Activated T-cell treated with anti-CD3 and anti-CD28 coated beads, Interleukin-2, amount 50 U/mL, for 48 hours (primary cell): ENCODE measurements at regions not wholly inside any gene's neighbourhood (a gene's known extent, or its start where the extent isn't known, plus 50 kb on each side); places are given as distances from the start of the nearest gene placed in this dataset.

Experiments used
- DNase-seq, 2 experiments: peaks; one replicate each; pipeline ENCODE4 v3.0.0-alpha.2; 2020

GRCh38 chr1:186620566-186621350 lies 59.5 kb downstream of the PTGS2 start:
- peak; percentile 22 to 25 for DNase-seq

- DNase-seq, result peak; percentile 47 to 51
These were observed 61.6 kb downstream of the PTGS2 start for GRCh38 chr1:186618401-186619170.

- DNase-seq, result no peak
These were observed 62.3 kb downstream of the PTGS2 start for GRCh38 chr1:186617926-186618325.

GRCh38 chr1:186616511-186616910 lies 63.7 kb downstream of the PTGS2 start:
- no peak for DNase-seq

- DNase-seq, result no peak
These were observed 64.9 kb downstream of the PTGS2 start for GRCh38 chr1:186615332-186615731.

GRCh38 chr1:186611156-186611555 lies 69.1 kb downstream of the PTGS2 start:
- no peak for DNase-seq

GRCh38 chr1:186609183-186609582 lies 71.0 kb downstream of the PTGS2 start:
- no peak for DNase-seq

- peak; percentile 38 to 48 for DNase-seq
These were observed 74.4 kb downstream of the PTGS2 start for GRCh38 chr1:186605762-186606350.

GRCh38 chr1:186595969-186596368 lies 84.3 kb downstream of the PTGS2 start:
- no peak for DNase-seq

- DNase-seq, result no peak
These were observed 101.8 kb downstream of the PTGS2 start for GRCh38 chr1:186578325-186579016.

GRCh38 chr1:186577633-186578032 lies 102.6 kb downstream of the PTGS2 start:
- DNase-seq, result no peak

- DNase-seq, result no peak
These were observed 103.0 kb downstream of the PTGS2 start for GRCh38 chr1:186577216-186577615.

- no peak for DNase-seq
These were observed 104.9 kb downstream of the PTGS2 start for GRCh38 chr1:186575348-186575747.

- no peak for DNase-seq
These were observed 105.3 kb downstream of the PTGS2 start for GRCh38 chr1:186574926-186575325.

- no peak for DNase-seq
These were observed 107.7 kb downstream of the PTGS2 start for GRCh38 chr1:186572509-186572908.

GRCh38 chr1:186571771-186572170 lies 108.5 kb downstream of the PTGS2 start:
- DNase-seq, result no peak

- DNase-seq, result no peak
These were observed 108.9 kb upstream of the PDC start for GRCh38 chr1:186569856-186570255.

- no peak for DNase-seq
These were observed 107.3 kb upstream of the PDC start for GRCh38 chr1:186568221-186568620.

- no peak for DNase-seq
These were observed 105.4 kb upstream of the PDC start for GRCh38 chr1:186566140-186566855.

GRCh38 chr1:186564582-186564981 lies 103.7 kb upstream of the PDC start:
- no peak for DNase-seq

- no peak for DNase-seq
These were observed 98.7 kb upstream of the PDC start for GRCh38 chr1:186559601-186560116.

- DNase-seq, result no peak
These were observed 96.3 kb upstream of the PDC start for GRCh38 chr1:186557147-186557777.
